PC-9 (cell line): ENCODE measurements at regions not wholly inside any gene's neighbourhood (a gene's known extent, or its start where the extent isn't known, plus 50 kb on each side); places are given as distances from the start of the nearest gene placed in this dataset.

ENCODE experiments used
- BruUV-seq: library from RNA; stranded (reverse); fragments of 400-500 nt; replicated peaks from 2 replicates; lab custom pipeline; 2021; lab: Mats Ljungman, UMichigan
- CTCF ChIA-PET: fragments of 300-600 bp; sonication (Branson Sonifier 250); formaldehyde crosslinking; loops from one replicate; lab custom pipeline; 2022; ENCODE audit warnings: antibody characterized with exemption; lab: Charles Lee
- POLR2A ChIA-PET: fragments of 300-600 bp; sonication (Branson Sonifier 250); formaldehyde crosslinking; loops from one replicate; lab custom pipeline; 2022; ENCODE audit warnings: antibody characterized with exemption; ENCODE audit not compliant: unreplicated experiment; lab: Charles Lee
- DNase-seq, 2 experiments: peaks; one replicate each; pipeline versions ENCODE4 v3.0.0 to v3.0.0-alpha.2; 2015 to 2022; ENCODE audit warnings: mixed read lengths in 1 of 2
- H2AFZ ChIP-seq: fragments of 200-600 bp; sonication (generic); 2 replicates; pipeline ENCODE4 v1.8.1; 2017; ENCODE audit warnings: antibody characterized with exemption
- H3F3A ChIP-seq: fragments of 200-600 bp; sonication (generic); 2 replicates; pipeline ENCODE4 v1.8.1; 2017; ENCODE audit warnings: antibody characterized with exemption, mild to moderate bottlenecking, low read depth; ENCODE audit not compliant: insufficient read depth
- H3K27ac ChIP-seq: fragments of 200-600 bp; sonication (generic); 2 replicates; pipeline ENCODE4 v1.6.1; 2016; ENCODE audit warnings: mixed run types
- H3K27me3 ChIP-seq: fragments of 200-600 bp; sonication (generic); 2 replicates; pipeline ENCODE4 v1.6.1; 2016; ENCODE audit warnings: low read depth, mixed run types; ENCODE audit not compliant: insufficient read depth
- H3K36me3 ChIP-seq: fragments of 200-600 bp; sonication (generic); 2 replicates; pipeline ENCODE4 v1.6.1; 2016; ENCODE audit warnings: low read depth, mixed run types
- H3K4me1 ChIP-seq: fragments of 200-600 bp; sonication (generic); replicated peaks from 2 replicates; pipeline ENCODE4 v1.6.1; 2016; ENCODE audit warnings: mixed run types; ENCODE audit not compliant: insufficient read depth
- H3K4me2 ChIP-seq: fragments of 200-600 bp; sonication (generic); 2 replicates; pipeline ENCODE4 v1.6.1; 2017; ENCODE audit warnings: mixed run types
- H3K4me3 ChIP-seq: fragments of 200-600 bp; sonication (generic); 2 replicates; pipeline ENCODE4 v1.6.1; 2016; ENCODE audit warnings: mixed run types
- H3K79me2 ChIP-seq: fragments of 200-600 bp; sonication (generic); 2 replicates; pipeline ENCODE4 v1.6.1; 2017; ENCODE audit warnings: low read depth, mixed run types
- H3K9me2 ChIP-seq: fragments of 200-600 bp; sonication (generic); 2 replicates; pipeline ENCODE4 v1.8.1; 2017; ENCODE audit warnings: mild to moderate bottlenecking; ENCODE audit not compliant: insufficient read depth
- H3K9me3 ChIP-seq: fragments of 200-600 bp; sonication (generic); 2 replicates; pipeline ENCODE4 v1.8.1; 2016; ENCODE audit warnings: low read depth; ENCODE audit not compliant: insufficient read depth
- H4K20me1 ChIP-seq: fragments of 200-600 bp; sonication (generic); 2 replicates; pipeline ENCODE4 v1.8.1; 2017; ENCODE audit not compliant: insufficient read depth
- EZH2 ChIP-seq: fragments of 200-600 bp; sonication (generic); IDR thresholded peaks from 2 replicates; pipeline ENCODE4 v1.8.0; 2017; ENCODE audit warnings: antibody characterized with exemption, low read depth
- intact Hi-C: fragments of 100-400 bp; cut with micrococcal nuclease; formaldehyde crosslinking; loops from one replicate; pipeline ENCODE4 v1.10.0; 2022; ENCODE audit not compliant: unreplicated experiment
- TF ChIP-seq, protein P1 (sequence below): fragments of 200-600 bp; sonication (generic); conservative IDR thresholded peaks from 2 replicates; pipeline ENCODE4 v1.6.1; 2017; ENCODE audit warnings: mixed run types, antibody characterized with exemption, mild to moderate bottlenecking, moderate library complexity

GRCh38 chr13:56019606-56020005 lies 1121.1 kb upstream of the PRR20A start:
- Histone ChIP-seq H3K79me2 (no peaks in the 10 kb centered on the region), H3K27ac (no peak overlapping the region), H3K9me3 (no peaks in the 10 kb centered on the region), H2AFZ (no peak overlapping the region), H3K36me3 (no peaks in the 10 kb centered on the region), H3K9me2 (no peaks in the 10 kb centered on the region), H3K4me2 (no peak overlapping the region), H3K4me1 (no peaks in the 10 kb centered on the region), H3F3A (no peaks in the 10 kb centered on the region), H4K20me1 (no peaks in the 10 kb centered on the region), H3K4me3 (no peak overlapping the region), H3K27me3 (no peaks in the 10 kb centered on the region)
- BruUV-seq: no TSS peak
- ChIA-PET CTCF (no interaction called here), POLR2A (no interaction called here)
- TF ChIP-seq, protein P1, sequence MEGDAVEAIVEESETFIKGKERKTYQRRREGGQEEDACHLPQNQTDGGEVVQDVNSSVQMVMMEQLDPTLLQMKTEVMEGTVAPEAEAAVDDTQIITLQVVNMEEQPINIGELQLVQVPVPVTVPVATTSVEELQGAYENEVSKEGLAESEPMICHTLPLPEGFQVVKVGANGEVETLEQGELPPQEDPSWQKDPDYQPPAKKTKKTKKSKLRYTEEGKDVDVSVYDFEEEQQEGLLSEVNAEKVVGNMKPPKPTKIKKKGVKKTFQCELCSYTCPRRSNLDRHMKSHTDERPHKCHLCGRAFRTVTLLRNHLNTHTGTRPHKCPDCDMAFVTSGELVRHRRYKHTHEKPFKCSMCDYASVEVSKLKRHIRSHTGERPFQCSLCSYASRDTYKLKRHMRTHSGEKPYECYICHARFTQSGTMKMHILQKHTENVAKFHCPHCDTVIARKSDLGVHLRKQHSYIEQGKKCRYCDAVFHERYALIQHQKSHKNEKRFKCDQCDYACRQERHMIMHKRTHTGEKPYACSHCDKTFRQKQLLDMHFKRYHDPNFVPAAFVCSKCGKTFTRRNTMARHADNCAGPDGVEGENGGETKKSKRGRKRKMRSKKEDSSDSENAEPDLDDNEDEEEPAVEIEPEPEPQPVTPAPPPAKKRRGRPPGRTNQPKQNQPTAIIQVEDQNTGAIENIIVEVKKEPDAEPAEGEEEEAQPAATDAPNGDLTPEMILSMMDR: no peak
- TF ChIP-seq EZH2: no peak
- intact Hi-C loops: no loop called here
- no peak for DNase-seq

DNA sequence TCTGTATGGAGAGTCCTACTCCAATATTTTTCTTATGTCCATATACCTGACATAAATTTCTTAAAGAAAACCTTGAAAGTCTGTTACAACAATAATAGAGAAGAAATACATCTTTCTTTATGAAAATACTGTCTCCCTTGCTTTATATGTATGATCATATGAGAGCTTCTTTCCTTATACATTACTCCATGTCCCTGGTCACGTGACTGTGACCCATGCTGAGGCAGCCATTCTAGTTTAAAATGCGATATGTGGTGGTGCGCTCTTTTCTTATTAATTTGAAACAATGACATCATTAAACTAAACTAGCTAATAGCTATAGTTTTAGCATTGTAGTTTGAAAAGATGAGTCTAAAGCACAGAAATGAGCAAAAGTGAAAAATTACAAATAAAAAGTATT lies 1120.3 kb upstream of the PRR20A start:
- CTCF ChIA-PET: no interaction called here
- Histone ChIP-seq H3K4me2 (no peak overlapping the region), H3K4me3 (no peak overlapping the region), H3F3A (no peaks in the 10 kb centered on the region), H3K27me3 (no peaks in the 10 kb centered on the region), H3K9me2 (no peaks in the 10 kb centered on the region), H4K20me1 (no peaks in the 10 kb centered on the region), H2AFZ (no peak overlapping the region), H3K4me1 (no peaks in the 10 kb centered on the region), H3K27ac (no peak overlapping the region), H3K79me2 (no peaks in the 10 kb centered on the region), H3K36me3 (no peaks in the 10 kb centered on the region), H3K9me3 (no peaks in the 10 kb centered on the region)
- BruUV-seq: no TSS peak
- POLR2A ChIA-PET: no interaction called here
- TF ChIP-seq, protein P1: no peak
- no peak for TF ChIP-seq EZH2
- intact Hi-C loops: no loop called here
- DNase-seq: no peak

DNA sequence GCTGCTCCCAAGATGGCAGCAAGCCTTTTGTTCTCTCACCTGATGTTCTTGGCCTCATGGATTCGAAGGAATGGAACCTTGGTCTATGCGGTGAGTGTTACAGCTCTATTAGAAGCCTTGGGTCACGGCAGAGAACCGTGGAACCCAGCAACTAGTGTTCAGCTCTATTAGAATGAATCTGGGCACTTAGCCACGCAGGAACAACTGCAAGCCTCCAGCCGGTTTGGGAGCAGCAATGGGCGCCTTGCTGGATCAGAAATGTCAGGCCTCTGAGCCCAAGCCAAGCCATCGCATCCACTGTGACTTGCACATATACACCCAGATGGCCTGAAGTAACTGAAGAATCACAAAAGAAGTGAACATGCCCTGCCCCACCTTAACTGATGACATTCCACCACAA lies 1100.7 kb upstream of the PRR20A start:
- TF ChIP-seq, protein P1: no peak
- no peak for TF ChIP-seq EZH2
- Histone ChIP-seq H3K79me2 (no peaks in the 10 kb centered on the region), H3K27ac (no peak overlapping the region), H2AFZ (no peak overlapping the region), H3F3A (no peaks in the 10 kb centered on the region), H3K4me1 (no peaks in the 10 kb centered on the region), H3K27me3 (no peaks in the 10 kb centered on the region), H3K4me2 (no peak overlapping the region), H3K9me2 (no peaks in the 10 kb centered on the region), H3K9me3 (no peaks in the 10 kb centered on the region), H3K4me3 (no peak overlapping the region), H3K36me3 (no peaks in the 10 kb centered on the region), H4K20me1 (no peaks in the 10 kb centered on the region)
- no peak for DNase-seq
- no TSS peak for BruUV-seq
- CTCF ChIA-PET: no interaction called here
- POLR2A ChIA-PET: no interaction called here
- intact Hi-C loops: no loop called here
